ENCODE measurements at regions not wholly inside any gene's neighbourhood (a gene's known extent, or its start where the extent isn't known, plus 50 kb on each side); places are given as distances from the start of the nearest gene placed in this dataset.

- Mint-ChIP-seq H3K4me3 (no peak overlapping the region), H3K27me3 (peaks cover 10% of the 10 kb centered on the region), H3K36me3 (ENCODE audit: low read depth) (no peaks in the 10 kb centered on the region), H3K4me1 (no peaks in the 10 kb centered on the region), H3K9me3 (ENCODE audit: low read depth) (peaks cover 2% of the 10 kb centered on the region), H3K27ac (no peak overlapping the region)
- ATAC-seq: no peak
- CTCF ChIA-PET: no interaction called here
- POLR2A ChIA-PET: no interaction called here
- DNase-seq: no peak
- intact Hi-C loops (cut with DNase I, micrococcal nuclease): no loop called here
Measured at GRCh38 chr18:78701771-78702396, 277.7 kb upstream of the SALL3 start.

- POLR2A ChIA-PET: no interaction called here
- no peak overlapping the region for H3K27ac Mint-ChIP-seq
- DNase-seq (no peak), ATAC-seq (no peak)
- no peaks in the 10 kb centered on the region for H3K4me1 Mint-ChIP-seq
- peaks cover 8% of the 10 kb centered on the region for H3K9me3 Mint-ChIP-seq (ENCODE audit: low read depth)
- peaks cover 10% of the 10 kb centered on the region for H3K27me3 Mint-ChIP-seq
- intact Hi-C loops (cut with DNase I, micrococcal nuclease): no loop called here
- H3K36me3 Mint-ChIP-seq (ENCODE audit: low read depth): no peaks in the 10 kb centered on the region
- CTCF ChIA-PET: no interaction called here
- no peak overlapping the region for H3K4me3 Mint-ChIP-seq
Measured at GRCh38 chr18:78703291-78703690, 276.3 kb upstream of the SALL3 start.

- Mint-ChIP-seq H3K27ac (no peak overlapping the region), H3K4me3 (no peak overlapping the region), H3K27me3 (peaks cover 10% of the 10 kb centered on the region), H3K4me1 (no peaks in the 10 kb centered on the region), H3K9me3 (ENCODE audit: low read depth) (peaks cover 15% of the 10 kb centered on the region), H3K36me3 (ENCODE audit: low read depth) (no peaks in the 10 kb centered on the region)
- ChIA-PET POLR2A (no interaction called here), CTCF (interaction anchor here (0.7 kb wide), 1 partner anchor 45 kb away, joined by 3 read pairs; no protein-coding TSS in a partner anchor)
- no peak for DNase-seq
- no peak for ATAC-seq
- intact Hi-C loops (cut with DNase I, micrococcal nuclease): no loop called here
Measured at GRCh38 chr18:78704971-78705461, 274.6 kb upstream of the SALL3 start.

GRCh38 chr18:78709261-78709809, 270.3 kb upstream of the SALL3 start:
- Mint-ChIP-seq H3K36me3 (ENCODE audit: low read depth) (no peaks in the 10 kb centered on the region), H3K27me3 (peaks cover 2% of the 10 kb centered on the region), H3K4me3 (no peak overlapping the region), H3K4me1 (no peaks in the 10 kb centered on the region), H3K9me3 (ENCODE audit: low read depth) (peaks cover 15% of the 10 kb centered on the region), H3K27ac (no peak overlapping the region)
- no peak for DNase-seq
- intact Hi-C loops (cut with DNase I, micrococcal nuclease): no loop called here
- CTCF ChIA-PET: no interaction called here
- POLR2A ChIA-PET: no interaction called here
- no peak for ATAC-seq

GRCh38 chr18:78711316-78711715, 268.3 kb upstream of the SALL3 start:
- peaks cover 4% of the 10 kb centered on the region for H3K27me3 Mint-ChIP-seq
- DNase-seq (no peak), ATAC-seq (no peak)
- no peak overlapping the region for H3K27ac Mint-ChIP-seq
- H3K4me1 Mint-ChIP-seq: no peaks in the 10 kb centered on the region
- POLR2A ChIA-PET: no interaction called here
- peaks cover 13% of the 10 kb centered on the region for H3K9me3 Mint-ChIP-seq (ENCODE audit: low read depth)
- intact Hi-C loops (cut with DNase I, micrococcal nuclease): no loop called here
- H3K4me3 Mint-ChIP-seq: no peak overlapping the region
- no peaks in the 10 kb centered on the region for H3K36me3 Mint-ChIP-seq (ENCODE audit: low read depth)
- CTCF ChIA-PET: no interaction called here

- intact Hi-C loops (cut with DNase I, micrococcal nuclease): no loop called here
- no peak overlapping the region for H3K4me3 Mint-ChIP-seq
- ATAC-seq: no peak
- ChIA-PET CTCF (no interaction called here), POLR2A (no interaction called here)
- no peaks in the 10 kb centered on the region for H3K4me1 Mint-ChIP-seq
- DNase-seq: no peak
- peaks cover 13% of the 10 kb centered on the region for H3K9me3 Mint-ChIP-seq (ENCODE audit: low read depth)
- no peaks in the 10 kb centered on the region for H3K36me3 Mint-ChIP-seq (ENCODE audit: low read depth)
- no peak overlapping the region for H3K27ac Mint-ChIP-seq
- H3K27me3 Mint-ChIP-seq: peaks cover 4% of the 10 kb centered on the region
Measured at GRCh38 chr18:78711971-78712370, 267.6 kb upstream of the SALL3 start.

GRCh38 chr18:78713069-78713468, 266.5 kb upstream of the SALL3 start:
- ATAC-seq: no peak
- POLR2A ChIA-PET: no interaction called here

GRCh38 chr18:78713726-78714125, 265.9 kb upstream of the SALL3 start:
- peaks cover 3% of the 10 kb centered on the region for H3K9me3 Mint-ChIP-seq (ENCODE audit: low read depth)
- H3K36me3 Mint-ChIP-seq (ENCODE audit: low read depth): no peaks in the 10 kb centered on the region
- intact Hi-C loops (cut with DNase I, micrococcal nuclease): no loop called here
- POLR2A ChIA-PET: no interaction called here
- H3K4me1 Mint-ChIP-seq: no peaks in the 10 kb centered on the region
- H3K27ac Mint-ChIP-seq: no peak overlapping the region
- H3K27me3 Mint-ChIP-seq: peaks cover 4% of the 10 kb centered on the region
- ATAC-seq (no peak), DNase-seq (no peak)
- no peak overlapping the region for H3K4me3 Mint-ChIP-seq
- CTCF ChIA-PET: no interaction called here

More at GRCh38 chr18:78713069-78713468, 266.5 kb upstream of the SALL3 start:
- H3K4me1 Mint-ChIP-seq: no peaks in the 10 kb centered on the region
- peaks cover 9% of the 10 kb centered on the region for H3K9me3 Mint-ChIP-seq (ENCODE audit: low read depth)
- H3K4me3 Mint-ChIP-seq: no peak overlapping the region
- DNase-seq: no peak
- peaks cover 4% of the 10 kb centered on the region for H3K27me3 Mint-ChIP-seq
- H3K27ac Mint-ChIP-seq: no peak overlapping the region
- intact Hi-C loops (cut with DNase I, micrococcal nuclease): no loop called here
- H3K36me3 Mint-ChIP-seq (ENCODE audit: low read depth): no peaks in the 10 kb centered on the region
- CTCF ChIA-PET: no interaction called here

- H3K4me3 Mint-ChIP-seq: no peak overlapping the region
- ChIA-PET POLR2A (no interaction called here), CTCF (no interaction called here)
- no peaks in the 10 kb centered on the region for H3K9me3 Mint-ChIP-seq (ENCODE audit: low read depth)
- ATAC-seq (no peak), DNase-seq (no peak)
- no peak overlapping the region for H3K27ac Mint-ChIP-seq
- no peaks in the 10 kb centered on the region for H3K4me1 Mint-ChIP-seq
- peaks cover 10% of the 10 kb centered on the region for H3K27me3 Mint-ChIP-seq
- intact Hi-C loops (cut with DNase I, micrococcal nuclease): no loop called here
- no peaks in the 10 kb centered on the region for H3K36me3 Mint-ChIP-seq (ENCODE audit: low read depth)
Measured at GRCh38 chr18:78716022-78716421, 263.6 kb upstream of the SALL3 start.

- no peaks in the 10 kb centered on the region for H3K9me3 Mint-ChIP-seq (ENCODE audit: low read depth)
- no peaks in the 10 kb centered on the region for H3K4me1 Mint-ChIP-seq
- no peaks in the 10 kb centered on the region for H3K36me3 Mint-ChIP-seq (ENCODE audit: low read depth)
- POLR2A ChIA-PET: no interaction called here
- ATAC-seq (no peak), DNase-seq (no peak)
- intact Hi-C loops (cut with DNase I, micrococcal nuclease): no loop called here
- H3K27ac Mint-ChIP-seq: no peak overlapping the region
- CTCF ChIA-PET: no interaction called here
- peaks cover 10% of the 10 kb centered on the region for H3K27me3 Mint-ChIP-seq
- no peak overlapping the region for H3K4me3 Mint-ChIP-seq
Measured at GRCh38 chr18:78716581-78716980, 263.0 kb upstream of the SALL3 start.

- no peaks in the 10 kb centered on the region for H3K9me3 Mint-ChIP-seq (ENCODE audit: low read depth)
- H3K36me3 Mint-ChIP-seq (ENCODE audit: low read depth): no peaks in the 10 kb centered on the region
- CTCF ChIA-PET: no interaction called here
- H3K4me3 Mint-ChIP-seq: no peak overlapping the region
- intact Hi-C loops (cut with DNase I, micrococcal nuclease): no loop called here
- H3K27me3 Mint-ChIP-seq: peaks cover 10% of the 10 kb centered on the region
- H3K4me1 Mint-ChIP-seq: no peaks in the 10 kb centered on the region
- no peak for ATAC-seq
- DNase-seq: no peak
- POLR2A ChIA-PET: no interaction called here
- no peak overlapping the region for H3K27ac Mint-ChIP-seq
Measured at GRCh38 chr18:78717051-78717765, 262.4 kb upstream of the SALL3 start.

GRCh38 chr18:78717766-78718150, 261.9 kb upstream of the SALL3 start:
- Mint-ChIP-seq H3K27ac (no peak overlapping the region), H3K4me1 (no peaks in the 10 kb centered on the region), H3K27me3 (peaks cover 13% of the 10 kb centered on the region), H3K4me3 (no peak overlapping the region), H3K9me3 (ENCODE audit: low read depth) (no peaks in the 10 kb centered on the region), H3K36me3 (ENCODE audit: low read depth) (no peaks in the 10 kb centered on the region)
- ChIA-PET CTCF (no interaction called here), POLR2A (no interaction called here)
- DNase-seq (no peak), ATAC-seq (no peak)
- intact Hi-C loops (cut with DNase I, micrococcal nuclease): no loop called here
